ENCODE measurements at regions not wholly inside any gene's neighbourhood (a gene's known extent, or its start where the extent isn't known, plus 50 kb on each side); places are given as distances from the start of the nearest gene placed in this dataset.
A peak's percentile ranks its signal among the peaks of the same experiment; 100 is the strongest.

GRCh38 chr6:19479551-19479950, 357.6 kb upstream of the ID4 start:
- DNase-seq = no peak

GRCh38 chr6:19492636-19493405, 344.3 kb upstream of the ID4 start:
- DNase-seq = peak; percentile 85

- no peak for DNase-seq
Observed at GRCh38 chr6:19501737-19502245, 335.4 kb upstream of the ID4 start.

GRCh38 chr6:19502301-19502700, 334.9 kb upstream of the ID4 start:
- no peak for DNase-seq

GRCh38 chr6:19515939-19516338, 321.2 kb upstream of the ID4 start:
- DNase-seq = no peak

GRCh38 chr6:19519941-19520340, 317.2 kb upstream of the ID4 start:
- DNase-seq = no peak

- DNase-seq = no peak
Observed at GRCh38 chr6:19524366-19525186, 312.6 kb upstream of the ID4 start.

GRCh38 chr6:19525673-19526072, 311.5 kb upstream of the ID4 start:
- DNase-seq = no peak

- DNase-seq = no peak
Observed at GRCh38 chr6:19530188-19530587, 307.0 kb upstream of the ID4 start.

- DNase-seq = peak; percentile 86
Observed at GRCh38 chr6:19535351-19535750, 301.8 kb upstream of the ID4 start.

- DNase-seq = peak; percentile 60
Observed at GRCh38 chr6:19536838-19537237, 300.3 kb upstream of the ID4 start.

- peak; percentile 98 for DNase-seq
Observed at GRCh38 chr6:19538096-19538495, 299.1 kb upstream of the ID4 start.

GRCh38 chr6:19547507-19547906, 289.7 kb upstream of the ID4 start:
- DNase-seq = no peak

- no peak for DNase-seq
Observed at GRCh38 chr6:19549109-19549508, 288.1 kb upstream of the ID4 start.

GRCh38 chr6:19550380-19550779, 286.8 kb upstream of the ID4 start:
- DNase-seq = no peak

GRCh38 chr6:19551611-19552010, 285.6 kb upstream of the ID4 start:
- DNase-seq = no peak

GRCh38 chr6:19552076-19552475, 285.1 kb upstream of the ID4 start:
- DNase-seq = no peak

- DNase-seq = no peak
Observed at GRCh38 chr6:19552588-19552987, 284.6 kb upstream of the ID4 start.

GRCh38 chr6:19554356-19555225, 282.6 kb upstream of the ID4 start:
- peak; percentile 96 for DNase-seq

GRCh38 chr6:19557191-19557590, 280.0 kb upstream of the ID4 start:
- DNase-seq = no peak

- no peak for DNase-seq
Observed at GRCh38 chr6:19558201-19558600, 279.0 kb upstream of the ID4 start.

GRCh38 chr6:19558934-19559333, 278.2 kb upstream of the ID4 start:
- DNase-seq = no peak

- no peak for DNase-seq
Observed at GRCh38 chr6:19562468-19562867, 274.7 kb upstream of the ID4 start.

Data from DMS79 treated with DMSO at 0.1 percent for 48 hours (cell line).